ENCODE measurements at regions not wholly inside any gene's neighbourhood (a gene's known extent, or its start where the extent isn't known, plus 50 kb on each side); places are given as distances from the start of the nearest gene placed in this dataset.

DNA sequence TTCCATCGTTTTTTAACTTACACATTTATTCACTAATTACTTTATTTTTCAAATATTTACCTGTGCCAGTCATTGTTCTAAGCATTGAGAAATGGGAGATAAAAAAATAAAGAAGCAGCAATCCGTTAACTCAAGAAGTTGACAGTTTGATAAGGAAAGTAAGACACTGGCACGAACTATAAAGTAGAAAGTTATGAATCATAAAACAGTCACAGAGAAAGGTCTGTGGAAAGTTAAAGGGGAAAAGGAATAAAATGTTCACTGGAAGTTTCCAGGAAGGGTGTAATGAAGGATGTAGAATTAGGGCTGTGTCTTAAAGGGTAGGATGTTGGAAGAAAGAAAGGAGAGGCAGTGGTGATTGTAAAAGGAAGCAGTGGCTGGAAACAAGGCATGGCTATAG, 118.9 kb downstream of the RDH14 start:
- TF ChIP-seq, protein P1, sequence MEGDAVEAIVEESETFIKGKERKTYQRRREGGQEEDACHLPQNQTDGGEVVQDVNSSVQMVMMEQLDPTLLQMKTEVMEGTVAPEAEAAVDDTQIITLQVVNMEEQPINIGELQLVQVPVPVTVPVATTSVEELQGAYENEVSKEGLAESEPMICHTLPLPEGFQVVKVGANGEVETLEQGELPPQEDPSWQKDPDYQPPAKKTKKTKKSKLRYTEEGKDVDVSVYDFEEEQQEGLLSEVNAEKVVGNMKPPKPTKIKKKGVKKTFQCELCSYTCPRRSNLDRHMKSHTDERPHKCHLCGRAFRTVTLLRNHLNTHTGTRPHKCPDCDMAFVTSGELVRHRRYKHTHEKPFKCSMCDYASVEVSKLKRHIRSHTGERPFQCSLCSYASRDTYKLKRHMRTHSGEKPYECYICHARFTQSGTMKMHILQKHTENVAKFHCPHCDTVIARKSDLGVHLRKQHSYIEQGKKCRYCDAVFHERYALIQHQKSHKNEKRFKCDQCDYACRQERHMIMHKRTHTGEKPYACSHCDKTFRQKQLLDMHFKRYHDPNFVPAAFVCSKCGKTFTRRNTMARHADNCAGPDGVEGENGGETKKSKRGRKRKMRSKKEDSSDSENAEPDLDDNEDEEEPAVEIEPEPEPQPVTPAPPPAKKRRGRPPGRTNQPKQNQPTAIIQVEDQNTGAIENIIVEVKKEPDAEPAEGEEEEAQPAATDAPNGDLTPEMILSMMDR (conservative IDR thresholded peaks at IDR 0.05 in 1 of 2, IDR thresholded peaks at IDR 0.05 in 1 of 2; ENCODE audit: extremely low read depth in 1 of 2, insufficient read depth in 1 of 2, low read depth in 1 of 2, low read length in 2 of 2): no peak
- no peak for TF ChIP-seq EZH2 (IDR thresholded peaks at IDR 0.05; ENCODE audit: borderline replicate concordance, low read length)
